ENCODE measurements at regions not wholly inside any gene's neighbourhood (a gene's known extent, or its start where the extent isn't known, plus 50 kb on each side); places are given as distances from the start of the nearest gene placed in this dataset.
"Not testable (repeated sequence)": the region's sequence is repeated elsewhere in the genome, so short reads cannot be mapped to it uniquely, and the experiment has no call there.

DNA sequence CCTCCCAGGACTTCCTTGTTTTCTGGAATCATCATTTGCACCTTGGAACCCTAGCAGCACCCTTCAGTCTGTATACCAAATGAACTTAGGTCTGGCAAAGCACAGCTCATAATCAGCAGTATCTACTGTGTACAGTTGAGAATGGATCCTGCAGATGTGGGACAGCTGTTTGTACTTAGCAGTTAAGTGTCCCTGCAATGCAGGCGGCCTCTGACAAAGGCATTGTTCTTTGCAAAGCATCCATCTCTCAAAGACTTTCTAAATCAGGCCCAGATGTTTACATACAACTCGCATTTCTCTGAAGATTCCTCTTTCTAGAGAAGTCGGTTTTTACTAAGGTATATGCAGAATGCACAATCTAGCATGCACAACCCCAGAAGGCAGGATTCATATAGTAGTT is 170.5 kb upstream of the RBM19 start:
- no peak for DNase-seq (ENCODE audit: low read depth in 4 of 4, low spot score in 3 of 4)

DNA sequence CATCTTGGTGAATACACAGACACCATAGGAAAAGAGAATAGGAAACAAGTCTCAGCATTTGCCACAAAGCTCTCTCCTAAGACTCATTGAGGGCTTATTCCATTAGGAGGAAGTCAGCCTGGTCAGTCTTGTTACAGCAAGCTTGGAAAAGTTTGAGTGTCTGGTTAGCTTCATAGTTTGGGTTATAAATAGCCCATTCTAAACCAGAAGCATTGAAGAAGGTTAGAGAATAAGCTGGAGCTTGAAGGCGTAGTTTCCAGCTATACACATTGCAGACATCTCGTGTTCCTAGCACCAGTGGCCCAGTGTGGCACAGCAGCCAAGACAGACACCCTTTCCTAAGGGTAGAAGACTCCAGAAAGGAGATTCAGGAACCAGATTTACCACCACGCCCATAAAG is 168.8 kb upstream of the RBM19 start:
- no peak for DNase-seq (ENCODE audit: low read depth in 4 of 4, low spot score in 3 of 4)

DNA sequence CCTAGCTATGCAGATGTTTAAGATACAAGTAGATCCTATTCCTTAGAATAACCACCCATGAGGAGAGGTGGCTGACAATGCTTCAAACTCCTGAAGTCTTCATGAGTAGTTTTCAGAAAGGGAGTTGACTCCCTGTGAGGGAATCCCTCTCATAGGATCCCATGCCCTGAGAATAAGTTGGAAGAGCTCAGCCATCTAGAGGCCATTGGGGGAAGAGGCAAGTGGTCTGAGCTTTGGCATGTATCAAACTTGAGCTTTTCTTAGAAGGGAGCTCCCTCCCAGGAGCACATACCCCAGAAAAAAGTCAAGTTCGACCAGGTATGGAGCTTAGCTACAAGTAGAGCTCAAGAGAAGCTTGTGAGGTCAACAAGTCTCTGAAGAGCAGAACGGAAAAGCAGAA is 165.7 kb upstream of the RBM19 start:
- no peak for DNase-seq (ENCODE audit: low read depth in 4 of 4, low spot score in 3 of 4)

DNA sequence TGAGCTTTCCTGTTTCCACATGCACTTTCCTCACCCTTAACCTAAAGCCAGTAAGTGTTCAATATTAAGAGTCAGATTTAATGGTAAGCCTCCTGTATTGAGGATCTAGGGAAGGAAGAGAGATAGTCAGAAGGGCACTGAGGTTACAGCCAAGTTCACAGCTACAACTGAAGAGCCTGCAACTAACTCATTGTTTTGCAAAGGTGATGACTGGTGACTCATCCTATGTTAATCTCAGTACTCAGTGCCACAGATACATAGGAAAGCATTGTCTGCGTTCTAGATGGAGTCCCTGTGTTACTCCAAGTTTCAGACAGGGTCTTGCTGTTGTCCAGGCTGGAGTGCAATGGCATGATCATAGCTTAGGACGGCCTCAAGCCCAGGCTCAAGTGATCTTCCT is 157.0 kb upstream of the RBM19 start:
- DNase-seq (ENCODE audit: low read depth in 4 of 4, low spot score in 3 of 4) = no peak

DNA sequence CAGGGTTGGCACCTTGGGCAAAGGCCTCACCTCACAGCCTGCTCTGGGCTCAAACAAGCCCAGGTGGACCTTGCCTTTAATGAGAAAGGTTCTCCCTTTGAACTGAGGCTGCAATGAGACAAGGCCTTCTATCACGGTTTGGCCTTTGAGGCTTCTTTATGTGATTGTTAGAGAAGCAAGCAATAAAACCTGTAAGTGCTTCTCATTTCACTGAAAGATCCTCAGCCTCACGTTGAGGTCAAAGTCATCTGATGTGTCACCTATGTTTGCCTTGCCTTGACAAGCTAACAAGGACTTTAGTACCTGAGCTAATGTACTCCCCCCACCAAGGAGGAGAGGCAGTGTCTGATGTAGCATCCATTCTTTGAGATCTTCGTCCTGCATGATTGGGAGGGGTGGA is 155.9 kb upstream of the RBM19 start:
- no peak for DNase-seq (ENCODE audit: low read depth in 4 of 4, low spot score in 3 of 4)

DNA sequence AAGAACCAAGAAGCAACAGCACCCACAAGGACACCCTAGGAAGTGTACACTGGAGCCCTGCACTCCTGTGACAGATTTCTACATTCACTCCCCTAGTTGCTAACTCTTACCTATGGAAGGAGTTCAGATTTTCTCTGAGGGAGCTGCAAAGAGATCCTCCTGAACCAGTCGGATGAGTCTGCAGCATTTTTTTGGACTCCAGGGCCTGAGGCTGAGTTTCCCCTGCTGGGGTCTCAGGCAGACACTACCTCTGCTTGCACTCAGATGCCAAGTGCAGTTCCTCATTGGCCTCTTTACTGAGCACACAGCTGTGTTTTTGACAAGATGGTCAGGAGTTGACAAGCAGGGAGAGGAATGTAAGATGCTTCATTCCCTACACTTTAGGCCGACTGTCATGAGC is 153.2 kb upstream of the RBM19 start:
- no peak for DNase-seq (ENCODE audit: low read depth in 4 of 4, low spot score in 3 of 4)

DNA sequence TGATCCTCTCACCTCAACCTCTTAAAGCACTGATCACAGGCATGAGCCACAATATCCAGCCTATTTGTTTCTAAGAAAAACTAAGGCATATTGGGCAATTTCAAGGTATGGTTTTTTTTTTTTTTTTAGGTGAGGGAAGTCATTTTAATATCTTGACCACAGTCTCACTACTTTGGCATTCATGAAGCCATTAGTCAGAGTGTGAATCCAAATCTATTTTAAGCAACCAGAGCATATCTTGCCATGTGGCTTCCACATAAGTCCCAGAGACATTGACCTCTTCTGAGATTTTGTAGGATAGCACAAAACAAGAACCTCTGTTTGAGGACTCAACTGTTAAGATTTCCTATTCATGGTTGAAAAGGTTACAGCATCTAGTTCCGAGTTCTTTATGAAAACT is 130.3 kb upstream of the RBM19 start:
- DNase-seq (ENCODE audit: low read depth in 4 of 4, low spot score in 3 of 4) = no peak

DNA sequence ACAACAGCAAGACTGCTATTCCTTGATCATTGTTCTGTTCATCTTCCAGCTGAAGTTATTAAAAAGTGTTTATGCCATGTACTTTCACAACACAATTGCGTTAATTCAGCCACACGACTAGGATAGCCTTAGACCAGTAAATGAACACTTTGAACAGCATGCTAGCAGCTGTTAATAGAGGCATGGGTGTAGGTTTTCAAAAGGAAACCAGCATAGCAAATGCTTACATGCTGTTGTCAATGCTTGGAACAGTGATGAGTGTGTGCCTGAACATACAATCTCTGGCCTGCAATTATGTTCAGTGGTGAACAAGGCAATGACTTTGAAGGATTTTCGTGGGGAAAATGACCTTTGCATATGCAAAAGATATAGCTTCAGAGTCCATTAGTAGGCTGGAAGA is 127.4 kb upstream of the RBM19 start:
- DNase-seq (ENCODE audit: low read depth in 4 of 4, low spot score in 3 of 4) = no peak

DNA sequence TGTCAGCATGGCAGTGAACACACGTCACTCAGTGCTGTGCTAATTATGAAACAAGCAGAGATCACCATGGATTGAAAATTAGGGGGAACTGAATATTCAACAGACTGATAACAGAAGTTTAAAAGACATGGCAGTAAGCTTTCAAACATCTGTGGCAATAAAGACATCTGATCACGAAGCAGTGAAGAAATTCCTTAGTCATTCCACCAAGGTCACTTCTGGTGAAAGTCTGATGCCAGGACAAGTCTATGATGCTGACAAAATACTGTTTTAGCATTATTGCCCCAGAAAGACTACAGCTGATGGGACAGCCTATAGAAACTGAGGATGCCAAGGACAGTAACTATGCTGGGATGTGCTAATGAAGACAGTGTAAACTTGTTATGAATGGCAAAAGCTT is 126.9 kb upstream of the RBM19 start:
- no peak for DNase-seq (ENCODE audit: low read depth in 4 of 4, low spot score in 3 of 4)

DNA sequence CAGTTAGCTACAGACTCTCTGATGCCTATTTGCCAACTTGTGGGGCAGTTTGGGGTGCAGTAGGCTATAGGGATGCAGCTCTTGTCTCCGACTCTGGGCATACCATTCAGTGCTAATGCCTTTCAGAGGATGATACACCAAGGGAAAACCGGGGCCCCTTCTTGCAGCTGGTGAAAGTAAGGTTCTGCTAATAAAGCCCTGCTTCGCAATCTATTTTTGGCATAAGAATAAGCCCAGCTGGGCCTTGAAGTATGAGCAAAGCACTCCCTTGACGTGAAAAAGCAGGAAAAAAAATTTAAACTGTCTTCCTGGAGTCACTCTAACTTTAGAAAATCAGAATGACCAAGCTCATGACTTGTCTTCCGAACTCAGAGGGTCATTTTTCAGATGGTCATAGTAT is 124.1 kb upstream of the RBM19 start:
- DNase-seq (ENCODE audit: low read depth in 4 of 4, low spot score in 3 of 4) = no peak

DNA sequence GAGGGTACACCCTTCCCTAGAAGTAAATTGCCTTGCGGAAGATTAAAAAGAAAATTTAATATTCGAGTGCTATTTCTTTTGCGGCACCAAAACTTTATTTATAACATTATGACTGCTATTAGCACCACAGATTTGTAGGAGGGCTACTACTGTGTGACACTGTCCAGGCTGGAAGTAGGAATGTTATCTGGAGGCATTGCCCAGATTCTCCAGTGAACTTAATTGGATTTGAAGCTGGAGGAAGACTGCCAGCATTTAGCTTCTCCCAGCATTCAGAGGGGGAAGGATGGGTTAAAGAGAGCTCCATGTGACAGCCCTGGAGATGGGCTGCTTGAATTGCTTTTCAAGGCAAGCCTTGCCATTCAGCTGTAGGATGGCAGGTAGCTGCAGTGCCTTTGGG is 107.0 kb upstream of the RBM19 start:
- DNase-seq (ENCODE audit: low read depth in 4 of 4, low spot score in 3 of 4) = no peak

DNA sequence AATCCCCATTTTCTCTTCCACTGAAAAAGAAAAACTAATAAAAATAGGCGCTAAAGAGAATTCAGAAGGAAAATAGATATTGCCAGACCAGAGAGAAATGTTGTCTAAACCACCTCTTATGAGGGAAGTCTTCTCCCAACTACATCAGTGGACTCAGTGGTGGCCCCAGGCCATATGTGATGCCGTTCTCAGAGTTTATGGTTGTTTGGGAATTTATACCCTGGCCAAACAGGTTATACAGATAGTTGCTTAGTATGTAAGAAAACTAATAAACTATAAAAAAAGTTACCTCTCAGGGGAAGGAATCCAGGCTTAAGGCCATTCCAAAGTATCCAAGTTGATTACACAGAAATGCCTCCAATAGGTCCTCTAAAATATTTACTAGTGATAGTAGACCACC is 103.4 kb upstream of the RBM19 start:
- no peak for DNase-seq (ENCODE audit: low read depth in 4 of 4, low spot score in 3 of 4)

DNA sequence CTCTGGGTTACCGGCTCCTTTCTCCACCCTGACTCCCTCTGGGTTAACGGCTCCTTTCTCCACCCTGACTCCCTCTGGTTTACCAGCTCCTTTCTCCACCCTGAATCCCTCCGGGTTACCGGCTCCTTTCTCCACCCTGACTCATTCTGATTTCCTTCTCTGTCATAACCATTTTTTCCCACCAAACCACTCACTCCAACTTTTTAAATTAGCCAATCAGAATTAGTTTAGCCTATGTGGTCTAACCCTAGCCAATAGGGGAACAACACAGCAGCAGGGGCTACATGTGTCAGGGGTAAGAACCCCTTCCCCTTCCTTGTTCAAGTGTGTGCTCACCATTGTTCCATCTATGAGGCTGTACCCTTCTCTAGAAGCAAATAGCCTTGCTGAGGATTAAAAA is 98.4 kb upstream of the RBM19 start:
- no peak for DNase-seq (ENCODE audit: low read depth in 4 of 4, low spot score in 3 of 4)

DNA sequence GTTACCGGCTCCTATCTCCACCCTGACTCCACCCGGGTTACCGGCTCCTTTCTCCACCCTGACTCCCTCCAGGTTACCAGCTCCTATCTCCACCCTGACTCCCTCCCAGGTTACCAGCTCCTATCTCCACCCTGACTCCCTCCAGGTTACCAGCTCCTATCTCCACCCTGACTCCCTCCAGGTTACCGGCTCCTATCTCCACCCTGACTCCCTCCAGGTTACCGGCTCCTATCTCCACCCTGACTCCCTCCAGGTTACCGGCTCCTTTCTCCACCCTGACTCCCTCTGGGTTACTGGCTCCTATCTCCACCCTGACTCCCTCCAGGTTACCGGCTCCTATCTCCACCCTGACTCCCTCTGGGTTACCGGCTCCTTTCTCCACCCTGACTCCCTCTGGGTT is 97.9 kb upstream of the RBM19 start:
- not testable (repeated sequence) for DNase-seq (ENCODE audit: low read depth in 4 of 4, low spot score in 3 of 4)

DNA sequence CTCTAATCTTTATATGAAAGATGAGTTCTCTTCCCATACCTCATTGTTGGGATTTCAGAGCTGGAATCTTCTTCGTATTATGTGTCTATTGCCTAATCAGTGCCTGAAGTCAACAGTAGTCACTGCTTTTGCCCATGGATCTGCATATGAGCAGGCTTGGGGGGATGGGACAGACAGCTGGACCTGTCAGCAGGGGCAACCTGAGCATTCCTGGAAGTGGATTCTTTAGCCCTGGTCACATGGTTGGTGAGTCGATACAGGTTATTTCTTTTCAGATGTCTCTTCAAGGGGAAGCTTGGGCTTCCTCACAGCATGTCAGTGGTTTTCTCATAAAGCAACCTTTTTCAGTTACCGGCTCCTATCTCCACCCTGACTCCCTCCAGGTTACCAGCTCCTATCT is 97.3 kb upstream of the RBM19 start:
- no peak for DNase-seq (ENCODE audit: low read depth in 4 of 4, low spot score in 3 of 4)

DNA sequence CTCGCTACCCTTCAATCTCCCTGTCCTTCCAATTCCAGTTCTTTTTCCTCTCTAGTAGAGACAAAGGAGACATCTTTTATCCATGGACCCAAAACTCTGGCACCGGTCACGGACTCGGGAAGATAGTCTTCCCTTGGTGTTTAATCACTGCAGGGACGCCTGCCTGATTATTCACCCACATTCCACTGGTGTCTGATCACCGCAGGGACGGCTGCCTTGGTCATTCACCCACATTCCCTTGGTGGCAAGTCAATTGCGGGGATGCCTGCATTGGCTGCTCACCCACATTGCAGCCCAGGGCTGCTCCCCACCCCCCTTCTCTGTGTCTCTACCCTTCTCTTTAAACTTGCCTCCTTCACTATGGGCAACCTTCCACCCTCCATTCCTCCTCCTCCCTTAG is 90.2 kb upstream of the RBM19 start:
- DNase-seq (ENCODE audit: low read depth in 4 of 4, low spot score in 3 of 4) = not testable (repeated sequence)

DNA sequence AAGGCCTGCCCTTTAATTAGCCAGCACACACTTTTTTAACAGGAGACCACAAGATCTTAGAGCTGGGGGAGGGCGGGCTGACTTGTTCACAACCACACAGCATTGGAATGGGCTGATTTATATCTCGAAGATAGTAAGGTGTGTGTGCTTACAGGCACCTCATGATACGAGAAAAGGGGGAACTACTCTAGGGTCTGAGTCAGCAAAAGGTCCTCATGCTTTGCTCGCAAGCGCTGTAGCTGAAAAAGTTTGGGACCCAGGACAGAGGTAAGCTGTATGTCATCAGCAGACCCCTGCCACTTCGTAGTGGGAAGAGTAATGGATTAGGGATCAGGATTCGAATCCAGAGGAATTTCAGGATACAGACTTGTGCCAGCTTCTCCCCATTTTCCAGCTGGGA is 88.9 kb upstream of the RBM19 start:
- no peak for DNase-seq (ENCODE audit: low read depth in 4 of 4, low spot score in 3 of 4)

DNA sequence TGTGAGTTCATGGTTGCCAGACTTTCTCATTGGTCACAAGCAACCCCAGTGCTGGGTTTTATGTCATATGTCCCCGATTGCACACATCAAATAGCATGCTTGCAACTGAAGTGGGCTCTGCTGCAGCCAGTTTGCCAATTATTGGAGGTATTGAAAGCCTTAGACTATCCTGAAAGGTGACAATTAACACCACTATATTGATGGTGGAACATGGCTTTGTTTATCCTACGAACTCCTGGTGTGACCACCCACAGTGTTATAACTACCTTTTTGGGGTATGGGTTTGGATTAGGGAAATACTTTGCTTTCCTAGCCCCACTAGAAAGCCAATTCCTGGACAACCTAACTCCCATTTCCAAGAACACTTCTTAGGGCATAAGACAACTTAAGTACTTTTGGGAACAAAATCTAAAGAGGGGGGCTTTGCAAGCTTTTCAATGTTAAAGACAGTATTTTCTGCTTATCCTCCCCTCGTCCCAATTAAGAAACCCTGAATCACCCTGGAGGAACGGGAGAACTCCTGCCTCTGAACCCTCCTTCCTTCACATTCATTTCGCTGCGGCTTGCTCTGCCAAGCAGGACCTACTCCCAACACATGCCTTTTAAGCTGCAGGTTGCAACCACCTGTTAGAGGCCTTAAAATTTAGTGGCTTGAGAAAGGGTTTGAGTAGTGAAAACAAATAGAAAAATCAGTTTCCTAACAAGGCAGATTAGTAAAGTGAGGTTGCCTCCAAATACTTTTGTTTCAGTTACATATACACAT is 80.3 kb upstream of the RBM19 start:
- no peak for DNase-seq (ENCODE audit: low read depth in 4 of 4, low spot score in 3 of 4)

DNA sequence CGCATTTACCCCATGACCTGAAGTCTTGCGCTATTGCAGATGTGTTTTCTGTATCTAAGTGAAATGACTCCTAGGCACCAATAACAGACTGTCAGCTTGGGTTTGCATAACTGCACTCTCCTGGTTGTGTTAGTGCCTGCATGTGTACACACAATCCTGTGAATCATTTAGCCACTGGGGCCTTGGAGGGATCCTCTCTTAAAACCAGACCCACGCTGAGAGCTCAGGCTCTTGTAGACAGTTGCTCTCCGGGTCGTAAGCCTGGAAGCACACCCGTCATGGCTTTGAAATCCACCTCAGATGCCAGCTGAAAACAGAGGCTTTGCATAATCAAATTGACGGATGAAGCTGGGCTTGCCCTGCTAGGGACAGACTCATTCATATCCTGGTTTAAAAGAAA is 79.2 kb upstream of the RBM19 start:
- no peak for DNase-seq (ENCODE audit: low read depth in 4 of 4, low spot score in 3 of 4)

DNA sequence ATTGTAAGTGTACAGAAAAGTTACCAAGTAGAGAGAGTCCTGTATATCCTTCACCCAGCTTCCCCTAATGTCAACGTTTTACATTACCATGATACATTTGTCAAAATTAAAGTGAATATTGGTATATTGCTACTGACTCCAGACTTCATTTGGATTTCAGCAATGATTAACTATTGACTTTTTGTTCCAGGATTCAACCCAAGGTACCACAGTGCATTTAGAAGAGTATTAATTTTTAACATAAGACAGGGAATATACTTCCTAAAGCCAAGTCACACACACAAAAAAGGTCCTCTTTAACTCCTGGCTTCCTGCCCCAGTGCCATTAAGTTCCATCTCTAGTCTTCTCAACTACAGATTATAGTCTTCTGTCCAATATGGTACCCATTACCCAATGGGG is 75.5 kb upstream of the RBM19 start:
- DNase-seq (ENCODE audit: low read depth in 4 of 4, low spot score in 3 of 4) = no peak

DNA sequence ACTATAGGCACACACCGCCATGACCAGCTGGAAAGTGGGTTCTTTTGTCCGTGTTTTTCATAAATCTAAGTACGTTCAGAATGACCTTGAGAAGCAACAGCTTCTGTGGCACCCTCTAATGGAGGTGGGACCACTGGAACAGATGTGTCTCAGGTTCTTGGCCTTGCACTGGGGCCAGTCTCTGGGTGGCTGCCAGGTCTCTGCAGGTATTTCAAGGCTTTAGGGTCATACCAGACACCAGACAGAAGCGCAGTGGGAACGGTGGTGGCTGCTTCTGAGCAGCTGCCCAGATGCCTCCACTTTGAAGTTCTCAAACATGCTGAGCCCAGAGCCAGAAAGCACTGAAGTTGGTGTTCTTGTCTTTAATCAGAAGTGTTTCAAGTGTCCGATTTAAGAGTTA is 75.0 kb upstream of the RBM19 start:
- DNase-seq (ENCODE audit: low read depth in 4 of 4, low spot score in 3 of 4) = no peak

DNA sequence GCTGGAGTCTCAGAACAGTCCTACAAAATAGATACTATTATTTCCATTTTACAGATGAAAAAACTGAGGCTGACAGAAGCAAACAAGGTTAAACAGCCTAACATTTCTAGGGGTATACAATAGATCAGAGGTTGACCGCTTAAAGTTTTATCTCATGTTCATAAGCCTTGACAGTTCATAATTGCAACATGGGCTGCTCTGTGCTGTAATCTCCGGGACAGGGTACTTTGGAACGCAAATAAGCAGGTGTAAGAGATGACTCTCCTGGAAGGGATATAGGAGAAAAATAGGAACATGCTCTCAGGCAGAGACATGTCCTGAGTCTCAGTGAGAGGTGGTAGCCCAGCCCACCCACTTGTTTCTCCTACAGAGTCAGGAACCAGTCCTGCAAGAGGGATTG is 72.8 kb upstream of the RBM19 start:
- no peak for DNase-seq (ENCODE audit: low read depth in 4 of 4, low spot score in 3 of 4)

DNA sequence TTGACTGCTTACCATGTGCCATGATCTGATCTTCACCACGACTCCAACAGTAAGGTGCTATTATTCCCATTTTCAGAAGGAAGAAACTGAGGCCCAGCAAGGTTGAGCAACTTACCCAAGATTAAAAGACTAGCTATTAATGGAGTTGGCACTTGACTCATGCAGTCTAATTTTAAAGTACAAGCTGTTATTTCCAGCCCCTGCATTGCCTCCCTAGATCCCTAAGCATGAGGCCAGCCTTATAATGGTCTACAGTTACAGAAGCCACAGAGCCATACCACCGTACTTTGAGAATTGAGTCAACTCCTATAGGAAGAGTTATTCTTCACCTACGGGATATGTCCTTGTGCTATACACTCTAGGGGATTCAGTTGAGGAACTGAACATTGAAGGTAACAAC is 66.7 kb upstream of the RBM19 start:
- no peak for DNase-seq (ENCODE audit: low read depth in 4 of 4, low spot score in 3 of 4)

Data from right renal pelvis (tissue), 4 donors.